ENCODE measurements at regions not wholly inside any gene's neighbourhood (a gene's known extent, or its start where the extent isn't known, plus 50 kb on each side); places are given as distances from the start of the nearest gene placed in this dataset.

GRCh38 chr1:30414851-30415165 is 308.6 kb downstream of the MATN1 start:
- Histone ChIP-seq H3K4me2 (no peak overlapping the region), H3K4me1 (no peaks in the 10 kb centered on the region), H3K9me3 (no peaks in the 10 kb centered on the region), H3K27ac (no peak overlapping the region), H3K4me3 (no peak overlapping the region)
- 16% methylated on average over 3 of the region's 3 CpGs for WGBS (ENCODE audit: missing lambda C conversion rate)
- TF ChIP-seq ZC3H11A (IDR thresholded peaks at IDR 0.05) = no peak
- no peak for TF ChIP-seq HOXB5 (CRISPR knock-in tag; IDR thresholded peaks at IDR 0.05)
- TF ChIP-seq TFCP2L1 (CRISPR knock-in tag; IDR thresholded peaks at IDR 0.05) = no peak
- TF ChIP-seq ZNF302 (CRISPR knock-in tag; IDR thresholded peaks at IDR 0.05) = no peak
- no peak for TF ChIP-seq KDM1A (IDR thresholded peaks at IDR 0.05; ENCODE audit: low read depth)
- TF ChIP-seq CHD2 (IDR thresholded peaks at IDR 0.05; ENCODE audit: low read length, partially characterized antibody) = no peak
- TF ChIP-seq, protein P1, sequence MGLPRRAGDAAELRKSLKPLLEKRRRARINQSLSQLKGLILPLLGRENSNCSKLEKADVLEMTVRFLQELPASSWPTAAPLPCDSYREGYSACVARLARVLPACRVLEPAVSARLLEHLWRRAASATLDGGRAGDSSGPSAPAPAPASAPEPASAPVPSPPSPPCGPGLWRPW (IDR thresholded peaks at IDR 0.05) = no peak
- no peak for TF ChIP-seq HDAC2 (IDR thresholded peaks at IDR 0.05)
- FAIRE-seq (no peak), DNase-seq (ENCODE audit: low read depth in 1 of 2, low spot score in 1 of 2) (no peak), ATAC-seq (no peak)
- CTCF ChIA-PET = interaction anchor here (2.5 kb wide), 1 partner anchor 8 kb away, joined by 9 read pairs; no protein-coding TSS in a partner anchor
- POLR2A ChIA-PET = no interaction called here

DNA sequence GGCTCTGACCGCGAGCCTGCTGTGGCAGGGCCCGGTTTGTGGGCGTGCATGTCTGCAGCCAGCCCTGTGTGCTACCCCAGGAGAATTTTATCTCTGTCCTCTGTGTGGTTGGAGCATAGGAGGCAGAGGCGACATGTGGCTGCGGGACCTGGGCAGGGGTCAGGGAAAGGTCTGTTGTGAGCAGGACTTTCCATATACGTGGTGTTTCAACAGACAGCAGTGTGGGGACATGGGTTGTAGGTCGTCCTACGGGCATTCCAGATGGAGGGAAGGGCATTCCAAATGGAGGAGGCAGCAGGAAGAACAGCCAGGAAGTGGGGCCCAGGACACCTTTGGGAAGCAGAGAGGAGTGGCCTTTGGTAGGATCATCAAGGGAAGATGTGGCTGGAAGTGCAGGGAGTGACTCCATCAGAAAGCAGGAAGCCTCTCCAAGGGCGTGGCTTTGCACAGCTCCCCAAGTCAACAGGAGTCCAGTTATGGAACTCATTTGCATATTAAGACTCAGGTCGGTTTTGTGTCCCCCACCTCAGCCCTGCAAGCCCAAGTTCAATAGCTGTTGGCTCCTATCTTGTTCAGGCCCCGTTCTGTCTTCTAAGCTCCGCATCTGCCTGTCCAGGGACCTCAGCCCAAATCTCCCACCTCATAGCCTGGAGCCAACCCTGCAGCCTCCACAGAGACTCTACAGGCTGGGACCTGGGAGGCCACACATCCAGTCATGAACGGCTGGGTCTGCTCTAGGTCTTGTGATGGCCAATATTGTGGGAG is 309.1 kb downstream of the MATN1 start:
- Histone ChIP-seq H3K9me3 (no peaks in the 10 kb centered on the region), H3K27ac (no peak overlapping the region), H3K4me1 (no peaks in the 10 kb centered on the region), H3K4me2 (no peak overlapping the region), H3K4me3 (no peak overlapping the region)
- FAIRE-seq (no peak), DNase-seq (ENCODE audit: low read depth in 1 of 2, low spot score in 1 of 2) (no peak), ATAC-seq (no peak)
- no peak for TF ChIP-seq RFX5 (IDR thresholded peaks at IDR 0.05)
- TF ChIP-seq FOSB (CRISPR knock-in tag; IDR thresholded peaks at IDR 0.05) = no peak
- no peak for TF ChIP-seq HEYL (CRISPR knock-in tag; IDR thresholded peaks at IDR 0.05)
- no peak for TF ChIP-seq ZNF302 (CRISPR knock-in tag; IDR thresholded peaks at IDR 0.05)
- TF ChIP-seq HOXB5 (CRISPR knock-in tag; IDR thresholded peaks at IDR 0.05) = no peak
- TF ChIP-seq FOXS1 (CRISPR knock-in tag; IDR thresholded peaks at IDR 0.05) = no peak
- no peak for TF ChIP-seq RAD21 (conservative IDR thresholded peaks at IDR 0.05 in 1 of 2, IDR thresholded peaks at IDR 0.05 in 1 of 2)
- no peak for TF ChIP-seq CBX2 (IDR thresholded peaks at IDR 0.05; ENCODE audit: borderline replicate concordance, low read depth)
- no peak for TF ChIP-seq BHLHE40 (IDR thresholded peaks at IDR 0.05; ENCODE audit: low read depth, low read length)
- TF ChIP-seq, protein P2, sequence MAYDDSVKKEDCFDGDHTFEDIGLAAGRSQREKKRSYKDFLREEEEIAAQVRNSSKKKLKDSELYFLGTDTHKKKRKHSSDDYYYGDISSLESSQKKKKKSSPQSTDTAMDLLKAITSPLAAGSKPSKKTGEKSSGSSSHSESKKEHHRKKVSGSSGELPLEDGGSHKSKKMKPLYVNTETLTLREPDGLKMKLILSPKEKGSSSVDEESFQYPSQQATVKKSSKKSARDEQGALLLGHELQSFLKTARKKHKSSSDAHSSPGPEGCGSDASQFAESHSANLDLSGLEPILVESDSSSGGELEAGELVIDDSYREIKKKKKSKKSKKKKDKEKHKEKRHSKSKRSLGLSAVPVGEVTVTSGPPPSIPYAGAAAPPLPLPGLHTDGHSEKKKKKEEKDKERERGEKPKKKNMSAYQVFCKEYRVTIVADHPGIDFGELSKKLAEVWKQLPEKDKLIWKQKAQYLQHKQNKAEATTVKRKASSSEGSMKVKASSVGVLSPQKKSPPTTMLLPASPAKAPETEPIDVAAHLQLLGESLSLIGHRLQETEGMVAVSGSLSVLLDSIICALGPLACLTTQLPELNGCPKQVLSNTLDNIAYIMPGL (CRISPR knock-in tag; IDR thresholded peaks at IDR 0.05; ENCODE audit: borderline replicate concordance) = no peak
- TF ChIP-seq ESRRA (IDR thresholded peaks at IDR 0.05; ENCODE audit: borderline replicate concordance, low read length) = no peak
- TF ChIP-seq RNF2 (IDR thresholded peaks at IDR 0.05; ENCODE audit: borderline replicate concordance, low read depth) = no peak
- TF ChIP-seq ZSCAN20 (CRISPR knock-in tag; IDR thresholded peaks at IDR 0.05) = no peak
- no peak for TF ChIP-seq CTCF (IDR thresholded peaks at IDR 0.05)
- no peak for TF ChIP-seq ELK1 (IDR thresholded peaks at IDR 0.05; ENCODE audit: low read depth, low read length)
- TF ChIP-seq CHD2 (IDR thresholded peaks at IDR 0.05; ENCODE audit: low read length, partially characterized antibody) = no peak
- TF ChIP-seq TP53 (CRISPR knock-in tag; IDR thresholded peaks at IDR 0.05) = no peak
- TF ChIP-seq NFE2L2 (conservative IDR thresholded peaks at IDR 0.05; ENCODE audit: low read length) = no peak
- TF ChIP-seq MAFK (IDR thresholded peaks at IDR 0.05; ENCODE audit: partially characterized antibody) = no peak
- TF ChIP-seq RCOR1 (IDR thresholded peaks at IDR 0.05; ENCODE audit: low read depth, low read length) = no peak
- ChIA-PET CTCF (interaction anchor here (2.5 kb wide), 1 partner anchor 8 kb away, joined by 9 read pairs; no protein-coding TSS in a partner anchor), POLR2A (no interaction called here)
- 46% methylated on average over 6 of the region's 14 CpGs for whole genome bisulfite sequencing (ENCODE audit: missing lambda C conversion rate)
